GM12874 (cell line): ENCODE measurements at regions not wholly inside any gene's neighbourhood (a gene's known extent, or its start where the extent isn't known, plus 50 kb on each side); places are given as distances from the start of the nearest gene placed in this dataset.

Experiments used
- TF ChIP-seq, protein P1 (sequence below): IDR thresholded peaks from 2 replicates; pipeline ENCODE4 v1.5.1; 2011; ENCODE audit warnings: low read depth, mild to moderate bottlenecking, control low read depth, low read length, moderate library complexity; ENCODE audit not compliant: insufficient read depth

DNA sequence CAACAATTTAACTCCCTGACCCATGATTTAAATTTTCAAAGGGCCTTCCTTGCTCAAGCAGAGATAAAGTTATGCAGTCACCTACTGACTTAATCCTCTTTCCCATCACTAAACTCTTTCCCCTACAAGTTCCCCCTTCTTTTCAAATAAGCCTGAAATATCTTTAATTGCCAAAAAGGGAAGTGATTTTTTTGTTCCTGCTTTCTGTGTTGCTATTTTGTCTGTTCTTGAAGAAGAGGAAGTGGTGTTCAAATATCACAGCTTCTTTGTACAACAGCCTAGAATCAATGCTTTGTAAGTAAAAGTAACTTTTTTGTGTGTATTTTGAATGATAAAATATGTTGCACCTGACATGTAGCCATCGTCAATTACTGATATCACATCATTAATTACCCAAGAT, 595.9 kb downstream of the CENPC start:
- TF ChIP-seq, protein P1, sequence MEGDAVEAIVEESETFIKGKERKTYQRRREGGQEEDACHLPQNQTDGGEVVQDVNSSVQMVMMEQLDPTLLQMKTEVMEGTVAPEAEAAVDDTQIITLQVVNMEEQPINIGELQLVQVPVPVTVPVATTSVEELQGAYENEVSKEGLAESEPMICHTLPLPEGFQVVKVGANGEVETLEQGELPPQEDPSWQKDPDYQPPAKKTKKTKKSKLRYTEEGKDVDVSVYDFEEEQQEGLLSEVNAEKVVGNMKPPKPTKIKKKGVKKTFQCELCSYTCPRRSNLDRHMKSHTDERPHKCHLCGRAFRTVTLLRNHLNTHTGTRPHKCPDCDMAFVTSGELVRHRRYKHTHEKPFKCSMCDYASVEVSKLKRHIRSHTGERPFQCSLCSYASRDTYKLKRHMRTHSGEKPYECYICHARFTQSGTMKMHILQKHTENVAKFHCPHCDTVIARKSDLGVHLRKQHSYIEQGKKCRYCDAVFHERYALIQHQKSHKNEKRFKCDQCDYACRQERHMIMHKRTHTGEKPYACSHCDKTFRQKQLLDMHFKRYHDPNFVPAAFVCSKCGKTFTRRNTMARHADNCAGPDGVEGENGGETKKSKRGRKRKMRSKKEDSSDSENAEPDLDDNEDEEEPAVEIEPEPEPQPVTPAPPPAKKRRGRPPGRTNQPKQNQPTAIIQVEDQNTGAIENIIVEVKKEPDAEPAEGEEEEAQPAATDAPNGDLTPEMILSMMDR: no peak

DNA sequence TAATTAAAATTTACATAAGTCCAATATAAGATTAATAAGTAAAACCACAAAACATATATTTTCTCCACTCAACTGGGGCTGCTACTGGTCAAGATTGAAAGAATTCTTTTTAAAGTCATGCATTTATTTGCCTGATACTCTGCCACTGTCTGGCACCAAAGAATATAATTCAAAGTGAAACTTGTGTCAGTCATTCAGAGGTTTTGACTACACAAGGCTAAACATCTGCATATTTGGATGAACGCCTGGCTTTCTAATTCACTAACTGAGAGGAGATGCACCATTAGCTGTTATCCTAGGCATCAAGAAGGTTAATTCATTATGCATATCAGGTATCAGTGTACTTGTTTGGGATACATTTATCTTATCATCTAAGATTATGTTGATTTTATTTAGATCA, 598.5 kb downstream of the CENPC start:
- TF ChIP-seq, protein P1: no peak

DNA sequence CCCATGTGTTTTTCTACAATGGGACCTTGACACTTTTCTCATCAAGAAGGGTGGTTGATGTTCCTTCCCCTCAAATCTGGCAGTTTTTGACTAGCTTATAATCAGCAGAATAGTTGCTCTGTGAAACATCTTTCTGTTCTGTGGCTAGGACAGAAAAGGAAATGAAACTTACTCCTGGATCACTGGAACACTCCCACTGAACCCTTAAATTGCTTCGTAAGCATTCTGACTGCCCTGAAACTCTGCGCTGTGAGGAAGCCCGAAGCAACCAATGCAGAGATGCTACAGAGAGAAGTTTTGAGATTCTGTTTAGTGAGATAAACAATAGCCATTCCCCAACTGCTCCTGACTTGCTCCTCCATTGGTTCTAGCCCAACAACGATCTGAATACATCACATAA, 602.2 kb downstream of the CENPC start:
- TF ChIP-seq, protein P1: no peak

DNA sequence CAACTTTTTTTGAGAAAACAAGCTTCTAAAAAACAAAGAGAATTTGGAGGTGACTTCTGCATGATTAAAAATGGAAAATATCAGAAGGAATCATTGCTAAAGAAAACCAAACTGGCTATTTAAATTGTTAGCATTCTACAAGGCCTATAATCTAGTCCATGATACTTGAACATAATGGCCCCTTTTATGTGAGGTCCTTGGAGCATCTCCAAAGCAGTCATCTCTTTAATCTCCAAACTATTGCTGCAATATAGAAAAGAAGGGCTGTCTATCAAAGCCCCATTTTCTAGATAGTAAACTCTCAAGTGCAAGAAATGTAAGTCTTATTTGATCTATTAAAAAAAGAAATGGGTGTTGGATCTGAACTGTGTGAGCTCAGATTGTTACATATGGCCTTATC, 615.1 kb downstream of the CENPC start:
- TF ChIP-seq, protein P1: no peak

DNA sequence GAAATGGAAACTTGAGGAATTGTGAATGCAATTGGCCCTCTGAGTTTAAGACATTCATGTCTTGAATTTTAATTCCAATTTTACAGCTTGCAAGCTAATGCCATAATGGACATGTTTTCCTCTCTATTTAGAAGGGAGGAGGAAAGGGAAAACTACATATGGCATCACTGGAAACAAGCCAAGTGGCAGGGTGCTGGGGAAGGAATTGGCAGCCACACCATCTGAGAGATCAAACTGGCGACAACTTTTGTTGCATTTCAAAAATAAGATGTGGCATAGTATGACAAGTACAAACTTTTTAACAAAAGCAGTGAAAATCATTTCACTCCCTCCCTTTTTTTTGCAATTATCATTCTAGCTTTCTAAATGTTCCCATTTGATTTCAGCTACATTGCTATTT, 615.6 kb downstream of the CENPC start:
- TF ChIP-seq, protein P1: no peak

DNA sequence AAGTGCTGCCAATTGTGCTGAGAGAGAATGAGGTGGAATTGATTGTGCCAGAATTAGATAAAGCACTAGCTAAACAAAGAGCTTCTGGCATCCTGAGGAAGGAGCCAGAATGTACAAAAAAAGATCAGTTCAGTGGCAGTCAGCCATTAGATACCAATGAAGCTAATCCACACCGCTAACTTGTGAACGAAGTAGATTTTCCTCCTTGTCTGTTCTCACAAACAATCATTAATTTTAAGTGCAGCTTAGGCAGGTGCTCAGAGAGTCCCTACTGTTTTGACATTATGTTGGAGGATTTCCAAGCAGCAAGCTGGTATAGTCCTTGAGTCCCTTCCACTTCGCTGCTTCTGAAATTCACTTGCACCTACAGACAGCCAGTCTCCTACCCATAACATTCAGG, 617.4 kb downstream of the CENPC start:
- TF ChIP-seq, protein P1: no peak

DNA sequence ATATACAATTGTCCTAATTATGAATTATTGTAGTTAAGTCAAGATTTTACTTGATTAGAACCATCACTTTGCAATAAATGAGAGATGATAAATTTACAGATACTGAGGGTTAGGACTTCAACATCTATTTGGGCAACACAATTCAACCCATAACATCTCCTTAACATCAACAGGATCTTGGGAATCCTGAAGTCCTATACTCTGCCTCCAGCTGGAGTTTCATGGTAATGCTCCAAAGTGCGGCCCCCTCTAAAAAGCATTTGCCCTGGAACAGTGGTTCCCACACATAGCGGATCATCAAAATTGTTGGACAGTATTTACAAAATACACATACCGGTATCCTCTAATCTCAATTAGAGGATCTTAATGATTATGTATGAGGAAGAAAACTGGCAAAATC, 618.6 kb downstream of the CENPC start:
- TF ChIP-seq, protein P1: no peak
